Vagina (tissue), 2 donors: ENCODE measurements at regions not wholly inside any gene's neighbourhood (a gene's known extent, or its start where the extent isn't known, plus 50 kb on each side); places are given as distances from the start of the nearest gene placed in this dataset.

ENCODE experiments used
- DNase-seq, 2 donors: peaks; one replicate each; pipeline ENCODE4 v3.0.0-alpha.2; 2017; ENCODE audit errors: extremely low spot score in 2 of 2
- H3K27ac ChIP-seq: fragments of 200-600 bp; sonication (generic); one replicate; pipeline ENCODE4 v1.5.1; 2019
- H3K27me3 ChIP-seq: fragments of 200-600 bp; sonication (generic); one replicate; pipeline ENCODE4 v1.5.1; 2019
- H3K36me3 ChIP-seq, 2 donors: fragments of 200-600 bp; sonication (generic); one replicate each; pipeline ENCODE4 v1.5.1; 2017 to 2019
- H3K4me1 ChIP-seq: fragments of 200-600 bp; sonication (generic); one replicate; pipeline ENCODE4 v1.5.1; 2019
- H3K4me3 ChIP-seq, 2 donors: fragments of 200-600 bp; sonication (generic); 1 replicate in 1 of 2; 2 replicates in 1 of 2; pipeline ENCODE4 v1.5.1; 2016 to 2019
- H3K9me3 ChIP-seq: fragments of 200-600 bp; sonication (generic); one replicate; pipeline ENCODE4 v1.5.1; 2019
- POLR2A ChIP-seq, 2 donors: fragments of 450-650 bp; IDR thresholded peaks; one replicate each; pipeline ENCODE4 v1.6.1; 2017; ENCODE audit warnings: antibody characterized with exemption in 2 of 2, mild to moderate bottlenecking in 2 of 2, moderate library complexity in 2 of 2
- POLR2AphosphoS5 ChIP-seq, 2 donors: sonication (generic); formaldehyde crosslinking; IDR thresholded peaks; one replicate each; pipeline ENCODE4 v1.9.0; 2017; ENCODE audit warnings: antibody characterized with exemption in 2 of 2, mild to moderate bottlenecking in 2 of 2, low read depth in 1 of 2; ENCODE audit not compliant: insufficient read depth in 1 of 2
- intact Hi-C: fragments of 100-400 bp; cut with DNase I; formaldehyde crosslinking; loops from one replicate; pipeline ENCODE4 v1.15.1; 2023
- TF ChIP-seq, protein P1 (sequence below), 3 experiments: fragments of 450-650 bp in 2 of 3; fragments of 200-600 bp in 1 of 3; sonication (generic) in 1 of 3; IDR thresholded peaks; one replicate each; pipeline ENCODE4 v1.5.1; 2017 to 2019; ENCODE audit warnings: antibody characterized with exemption in 3 of 3, mild to moderate bottlenecking in 2 of 3, moderate library complexity in 2 of 3

DNA sequence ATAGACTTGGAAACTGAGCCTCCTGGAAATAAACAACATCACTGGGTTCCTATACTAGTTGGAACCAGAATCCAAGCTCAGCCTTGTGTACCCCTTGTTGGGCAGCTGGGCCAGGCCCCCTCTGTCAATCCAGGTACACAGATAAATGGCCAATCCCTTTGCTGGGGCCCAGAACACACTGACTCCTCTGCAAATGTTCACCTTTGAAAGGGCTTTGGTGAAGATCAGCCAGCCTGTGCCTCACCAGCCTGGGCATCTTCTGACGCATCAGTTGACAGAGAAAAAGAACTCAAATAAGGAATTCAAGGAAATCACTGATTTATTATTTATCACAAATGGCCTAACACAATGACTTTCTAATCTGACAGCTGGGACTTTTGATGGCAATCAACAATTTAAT is 1090.2 kb downstream of the BCL11B start:
- intact Hi-C loops = no loop called here
- Histone ChIP-seq H3K4me3 (no peak overlapping the region), H3K27me3 (no peaks in the 10 kb centered on the region), H3K27ac (no peak overlapping the region), H3K4me1 (no peaks in the 10 kb centered on the region), H3K9me3 (no peaks in the 10 kb centered on the region), H3K36me3 (no peaks in the 10 kb centered on the region)
- peak in 1 of 2 donors; percentile 44 for DNase-seq
- TF ChIP-seq, protein P1, sequence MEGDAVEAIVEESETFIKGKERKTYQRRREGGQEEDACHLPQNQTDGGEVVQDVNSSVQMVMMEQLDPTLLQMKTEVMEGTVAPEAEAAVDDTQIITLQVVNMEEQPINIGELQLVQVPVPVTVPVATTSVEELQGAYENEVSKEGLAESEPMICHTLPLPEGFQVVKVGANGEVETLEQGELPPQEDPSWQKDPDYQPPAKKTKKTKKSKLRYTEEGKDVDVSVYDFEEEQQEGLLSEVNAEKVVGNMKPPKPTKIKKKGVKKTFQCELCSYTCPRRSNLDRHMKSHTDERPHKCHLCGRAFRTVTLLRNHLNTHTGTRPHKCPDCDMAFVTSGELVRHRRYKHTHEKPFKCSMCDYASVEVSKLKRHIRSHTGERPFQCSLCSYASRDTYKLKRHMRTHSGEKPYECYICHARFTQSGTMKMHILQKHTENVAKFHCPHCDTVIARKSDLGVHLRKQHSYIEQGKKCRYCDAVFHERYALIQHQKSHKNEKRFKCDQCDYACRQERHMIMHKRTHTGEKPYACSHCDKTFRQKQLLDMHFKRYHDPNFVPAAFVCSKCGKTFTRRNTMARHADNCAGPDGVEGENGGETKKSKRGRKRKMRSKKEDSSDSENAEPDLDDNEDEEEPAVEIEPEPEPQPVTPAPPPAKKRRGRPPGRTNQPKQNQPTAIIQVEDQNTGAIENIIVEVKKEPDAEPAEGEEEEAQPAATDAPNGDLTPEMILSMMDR (IDR thresholded peaks at IDR 0.05) = no peak
- no peak for TF ChIP-seq POLR2A (IDR thresholded peaks at IDR 0.05)
- no peak for TF ChIP-seq POLR2AphosphoS5 (IDR thresholded peaks at IDR 0.05; ENCODE audit: insufficient read depth in 1 of 2, low read depth in 1 of 2)

DNA sequence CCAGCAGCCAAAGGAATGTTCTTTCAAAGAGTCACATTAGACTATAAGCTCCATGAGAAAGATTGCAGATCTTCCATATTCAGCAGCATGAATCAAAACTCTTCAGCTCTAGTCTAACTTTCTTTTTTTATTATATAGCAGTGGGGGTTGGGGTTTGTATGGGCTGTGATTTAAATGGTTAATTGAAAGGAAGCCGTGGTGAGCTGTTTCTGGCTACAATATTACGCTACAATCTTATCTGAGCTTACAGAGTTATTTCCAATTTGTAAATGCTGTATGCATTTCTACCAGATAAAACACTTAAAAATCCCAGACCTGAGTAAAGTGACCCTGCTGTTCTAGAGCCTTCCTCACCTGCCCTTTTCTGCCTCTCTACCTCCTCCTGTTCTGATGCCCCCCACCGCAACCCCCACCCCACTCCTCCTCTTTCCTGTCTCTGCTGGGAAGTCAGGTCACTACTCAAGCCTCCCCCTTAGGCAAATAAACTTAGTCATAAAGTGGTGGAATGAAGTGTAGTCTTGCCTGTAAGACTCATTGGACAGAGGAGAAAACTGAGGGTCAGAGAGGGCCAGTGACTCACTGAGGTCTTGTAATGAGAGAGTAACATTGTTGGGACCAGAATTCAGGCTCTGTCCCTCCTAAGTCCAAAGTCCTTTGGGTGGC is 1089.5 kb downstream of the BCL11B start:
- H3K27me3 ChIP-seq = no peaks in the 10 kb centered on the region
- H3K4me1 ChIP-seq = no peaks in the 10 kb centered on the region
- no peaks in the 10 kb centered on the region for H3K36me3 ChIP-seq
- no peak for TF ChIP-seq POLR2A (IDR thresholded peaks at IDR 0.05)
- TF ChIP-seq, protein P1 (IDR thresholded peaks at IDR 0.05) = no peak
- no peak for TF ChIP-seq POLR2AphosphoS5 (IDR thresholded peaks at IDR 0.05; ENCODE audit: insufficient read depth in 1 of 2, low read depth in 1 of 2)
- H3K9me3 ChIP-seq = no peaks in the 10 kb centered on the region
- no peak overlapping the region for H3K27ac ChIP-seq
- intact Hi-C loops = no loop called here
- H3K4me3 ChIP-seq = no peak overlapping the region
- peak in 1 of 2 donors; percentile 40 for DNase-seq

DNA sequence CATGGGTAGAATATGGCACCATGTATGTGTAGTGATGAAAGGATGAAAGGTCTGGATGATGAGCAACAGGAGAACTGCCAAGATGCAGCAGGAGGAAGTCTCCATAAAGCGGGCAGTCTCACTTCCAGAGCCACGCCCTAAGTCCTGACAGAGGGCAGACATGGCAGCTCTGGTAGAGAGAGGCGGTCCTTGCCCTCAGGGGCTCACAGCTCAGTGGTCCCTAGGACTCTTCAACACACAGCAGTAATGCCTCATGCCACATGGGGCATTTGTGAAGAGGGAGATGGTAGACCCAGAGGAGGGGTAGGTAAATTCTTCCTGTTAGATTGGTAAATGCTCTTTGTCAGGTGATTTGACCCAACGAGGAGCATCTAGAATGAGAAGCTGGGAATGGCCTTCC is 1088.4 kb downstream of the BCL11B start:
- intact Hi-C loops = no loop called here

DNA sequence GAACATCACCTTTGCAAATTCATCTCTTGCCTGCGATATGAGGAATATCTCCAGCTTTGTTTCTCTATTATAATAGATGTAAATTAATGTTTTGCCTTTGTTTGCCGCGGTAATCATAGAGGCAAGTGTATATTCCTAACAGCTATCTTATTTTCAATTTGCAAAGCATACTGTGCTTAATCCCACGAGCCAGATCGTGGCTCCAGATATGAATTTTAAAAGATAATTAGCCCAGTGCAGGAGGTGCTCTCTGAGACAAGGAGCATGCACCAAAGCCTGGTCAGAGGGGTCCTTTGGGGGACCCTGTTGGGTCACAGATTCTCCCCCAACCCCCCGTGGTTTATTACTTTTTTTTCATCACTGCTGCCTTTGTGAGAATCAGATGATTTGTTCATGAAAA is 1087.5 kb downstream of the BCL11B start:
- DNase-seq = no peak
- Histone ChIP-seq H3K27ac (no peak overlapping the region), H3K9me3 (no peaks in the 10 kb centered on the region), H3K27me3 (no peaks in the 10 kb centered on the region), H3K4me1 (no peaks in the 10 kb centered on the region), H3K4me3 (no peak overlapping the region), H3K36me3 (no peaks in the 10 kb centered on the region)
- TF ChIP-seq, protein P1 (IDR thresholded peaks at IDR 0.05) = no peak
- intact Hi-C loops = no loop called here

More for the DNA sequence above, 1088.4 kb downstream of the BCL11B start:
- H3K27ac ChIP-seq = no peak overlapping the region
- H3K9me3 ChIP-seq = no peaks in the 10 kb centered on the region
- no peak for DNase-seq
- no peaks in the 10 kb centered on the region for H3K36me3 ChIP-seq
- no peaks in the 10 kb centered on the region for H3K27me3 ChIP-seq
- H3K4me1 ChIP-seq = no peaks in the 10 kb centered on the region
- TF ChIP-seq POLR2A (IDR thresholded peaks at IDR 0.05) (no peak), POLR2AphosphoS5 (IDR thresholded peaks at IDR 0.05; ENCODE audit: insufficient read depth in 1 of 2, low read depth in 1 of 2) (no peak)
- TF ChIP-seq, protein P1 (IDR thresholded peaks at IDR 0.05) = no peak
- no peak overlapping the region for H3K4me3 ChIP-seq

DNA sequence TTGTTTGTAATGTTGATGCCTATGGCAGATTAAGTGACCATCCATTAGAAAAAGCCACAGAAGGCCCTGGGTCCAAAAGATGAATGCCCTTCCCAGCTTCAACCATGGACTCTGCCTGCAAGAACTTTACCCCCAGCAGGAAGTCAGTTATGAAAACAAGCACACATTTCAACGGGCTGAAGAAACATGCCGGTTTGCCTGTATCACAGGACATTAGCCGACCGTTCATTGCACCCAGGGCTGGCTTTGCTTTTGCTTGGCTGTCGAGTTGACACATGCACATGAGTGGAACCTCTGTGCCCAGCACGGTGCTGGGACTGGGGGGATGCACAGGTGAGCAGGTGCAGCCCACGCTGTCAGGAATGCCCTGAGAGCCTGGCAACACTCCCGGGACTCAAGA is 1087.0 kb downstream of the BCL11B start:
- DNase-seq = no peak
- TF ChIP-seq, protein P1 (IDR thresholded peaks at IDR 0.05) = no peak
- TF ChIP-seq POLR2A (IDR thresholded peaks at IDR 0.05) (no peak), POLR2AphosphoS5 (IDR thresholded peaks at IDR 0.05; ENCODE audit: insufficient read depth in 1 of 2, low read depth in 1 of 2) (no peak)
- no peak overlapping the region for H3K27ac ChIP-seq
- no peaks in the 10 kb centered on the region for H3K9me3 ChIP-seq
- no peaks in the 10 kb centered on the region for H3K27me3 ChIP-seq
- no peak overlapping the region for H3K4me3 ChIP-seq
- no peaks in the 10 kb centered on the region for H3K4me1 ChIP-seq
- intact Hi-C loops = no loop called here
- no peaks in the 10 kb centered on the region for H3K36me3 ChIP-seq
